ENCODE measurements at regions not wholly inside any gene's neighbourhood (a gene's known extent, or its start where the extent isn't known, plus 50 kb on each side); places are given as distances from the start of the nearest gene placed in this dataset.

GRCh38 chr4:17206829-17207801 lies 304.8 kb downstream of the QDPR start:
- H3K27ac ChIP-seq: no peak overlapping the region
- no peaks in the 10 kb centered on the region for H4K20me1 ChIP-seq (ENCODE audit: insufficient read depth)
- H3K9ac ChIP-seq: no peak overlapping the region
- no peak overlapping the region for H2AFZ ChIP-seq (ENCODE audit: low read depth)
- H3K4me3 ChIP-seq (IDR thresholded peaks at IDR 0.05; ENCODE audit: insufficient read depth, low read depth, low read length): no peak overlapping the region
- no peak overlapping the region for H3K4me2 ChIP-seq
- H3K27me3 ChIP-seq (ENCODE audit: insufficient read depth, low read depth): no peaks in the 10 kb centered on the region
- H3K36me3 ChIP-seq (ENCODE audit: insufficient read depth): no peaks in the 10 kb centered on the region
- no peaks in the 10 kb centered on the region for H3K4me1 ChIP-seq (ENCODE audit: low read depth, poor library complexity, severe bottlenecking)
- TF ChIP-seq, protein P1, sequence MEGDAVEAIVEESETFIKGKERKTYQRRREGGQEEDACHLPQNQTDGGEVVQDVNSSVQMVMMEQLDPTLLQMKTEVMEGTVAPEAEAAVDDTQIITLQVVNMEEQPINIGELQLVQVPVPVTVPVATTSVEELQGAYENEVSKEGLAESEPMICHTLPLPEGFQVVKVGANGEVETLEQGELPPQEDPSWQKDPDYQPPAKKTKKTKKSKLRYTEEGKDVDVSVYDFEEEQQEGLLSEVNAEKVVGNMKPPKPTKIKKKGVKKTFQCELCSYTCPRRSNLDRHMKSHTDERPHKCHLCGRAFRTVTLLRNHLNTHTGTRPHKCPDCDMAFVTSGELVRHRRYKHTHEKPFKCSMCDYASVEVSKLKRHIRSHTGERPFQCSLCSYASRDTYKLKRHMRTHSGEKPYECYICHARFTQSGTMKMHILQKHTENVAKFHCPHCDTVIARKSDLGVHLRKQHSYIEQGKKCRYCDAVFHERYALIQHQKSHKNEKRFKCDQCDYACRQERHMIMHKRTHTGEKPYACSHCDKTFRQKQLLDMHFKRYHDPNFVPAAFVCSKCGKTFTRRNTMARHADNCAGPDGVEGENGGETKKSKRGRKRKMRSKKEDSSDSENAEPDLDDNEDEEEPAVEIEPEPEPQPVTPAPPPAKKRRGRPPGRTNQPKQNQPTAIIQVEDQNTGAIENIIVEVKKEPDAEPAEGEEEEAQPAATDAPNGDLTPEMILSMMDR (conservative IDR thresholded peaks at IDR 0.05; ENCODE audit: low read depth, low read length): no peak
- no peaks in the 10 kb centered on the region for H3K79me2 ChIP-seq (ENCODE audit: insufficient read depth, low read depth)

DNA sequence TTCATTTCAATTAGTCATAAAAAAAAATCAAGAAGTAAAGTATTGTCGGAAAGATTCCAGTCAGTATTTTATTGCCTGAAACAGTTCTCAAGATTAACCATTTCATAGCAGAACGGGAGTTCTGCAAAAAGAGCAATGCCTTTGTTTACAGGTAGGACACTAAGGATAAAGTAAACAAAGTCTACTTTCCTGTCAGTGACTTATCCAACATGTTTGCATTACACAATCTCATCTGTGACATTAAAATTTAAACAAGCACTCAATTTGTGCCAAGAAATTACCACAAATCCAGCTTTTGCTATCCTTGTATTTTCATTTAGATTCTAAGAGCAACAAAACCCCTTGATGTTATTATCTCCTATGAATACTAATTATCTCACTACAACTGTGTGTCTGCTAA lies 306.5 kb upstream of the LDB2 start:
- no peaks in the 10 kb centered on the region for H3K27me3 ChIP-seq (ENCODE audit: insufficient read depth, low read depth)
- no peaks in the 10 kb centered on the region for H3K4me1 ChIP-seq (ENCODE audit: low read depth, poor library complexity, severe bottlenecking)
- no peak overlapping the region for H2AFZ ChIP-seq (ENCODE audit: low read depth)
- no peak overlapping the region for H3K9ac ChIP-seq
- no peaks in the 10 kb centered on the region for H3K79me2 ChIP-seq (ENCODE audit: insufficient read depth, low read depth)
- TF ChIP-seq, protein P1 (conservative IDR thresholded peaks at IDR 0.05; ENCODE audit: low read depth, low read length): no peak
- no peak overlapping the region for H3K4me3 ChIP-seq (IDR thresholded peaks at IDR 0.05; ENCODE audit: insufficient read depth, low read depth, low read length)
- H3K36me3 ChIP-seq (ENCODE audit: insufficient read depth): no peaks in the 10 kb centered on the region
- H3K4me2 ChIP-seq: no peak overlapping the region
- no peaks in the 10 kb centered on the region for H4K20me1 ChIP-seq (ENCODE audit: insufficient read depth)
- no peak overlapping the region for H3K27ac ChIP-seq

- H3K27ac ChIP-seq: no peak overlapping the region
- no peak overlapping the region for H3K9ac ChIP-seq
- H3K4me1 ChIP-seq (ENCODE audit: low read depth, poor library complexity, severe bottlenecking): no peaks in the 10 kb centered on the region
- TF ChIP-seq, protein P1 (conservative IDR thresholded peaks at IDR 0.05; ENCODE audit: low read depth, low read length): no peak
- no peaks in the 10 kb centered on the region for H3K79me2 ChIP-seq (ENCODE audit: insufficient read depth, low read depth)
- no peaks in the 10 kb centered on the region for H3K27me3 ChIP-seq (ENCODE audit: insufficient read depth, low read depth)
- no peak overlapping the region for H3K4me3 ChIP-seq (IDR thresholded peaks at IDR 0.05; ENCODE audit: insufficient read depth, low read depth, low read length)
- no peak overlapping the region for H3K4me2 ChIP-seq
- no peaks in the 10 kb centered on the region for H4K20me1 ChIP-seq (ENCODE audit: insufficient read depth)
- H3K36me3 ChIP-seq (ENCODE audit: insufficient read depth): no peaks in the 10 kb centered on the region
- no peak overlapping the region for H2AFZ ChIP-seq (ENCODE audit: low read depth)
Measured at GRCh38 chr4:17203797-17204196, 305.4 kb upstream of the LDB2 start.

GRCh38 chr4:17197070-17197469 lies 298.6 kb upstream of the LDB2 start:
- Histone ChIP-seq H3K9ac (no peak overlapping the region), H3K4me2 (no peak overlapping the region), H3K27me3 (ENCODE audit: insufficient read depth, low read depth) (no peaks in the 10 kb centered on the region), H3K27ac (no peak overlapping the region), H3K79me2 (ENCODE audit: insufficient read depth, low read depth) (no peaks in the 10 kb centered on the region), H3K36me3 (ENCODE audit: insufficient read depth) (no peaks in the 10 kb centered on the region), H2AFZ (ENCODE audit: low read depth) (no peak overlapping the region), H3K4me1 (ENCODE audit: low read depth, poor library complexity, severe bottlenecking) (no peaks in the 10 kb centered on the region), H3K4me3 (IDR thresholded peaks at IDR 0.05; ENCODE audit: insufficient read depth, low read depth, low read length) (no peak overlapping the region), H4K20me1 (ENCODE audit: insufficient read depth) (no peaks in the 10 kb centered on the region)
- TF ChIP-seq, protein P1 (conservative IDR thresholded peaks at IDR 0.05; ENCODE audit: low read depth, low read length): no peak
